ENCODE measurements at regions not wholly inside any gene's neighbourhood (a gene's known extent, or its start where the extent isn't known, plus 50 kb on each side); places are given as distances from the start of the nearest gene placed in this dataset.

DNA sequence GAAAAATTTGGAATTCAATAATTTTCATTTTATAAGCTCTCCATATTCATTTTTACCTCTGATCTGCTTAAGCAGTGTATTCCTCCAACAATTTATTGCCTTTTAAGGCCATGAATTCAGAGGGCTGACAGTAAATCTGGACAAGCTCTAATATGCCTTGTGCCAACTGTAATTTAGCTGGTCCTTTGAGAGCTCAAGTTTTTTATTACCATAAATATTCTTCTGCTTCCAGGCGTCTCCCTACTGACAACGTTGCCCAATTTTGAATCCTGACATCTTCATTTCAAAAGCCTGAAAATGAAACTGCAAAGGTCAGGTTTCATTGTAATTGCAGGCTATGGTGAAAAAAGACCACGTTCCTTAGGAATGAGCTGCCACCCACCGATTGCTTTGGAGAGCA is 95.8 kb upstream of the GEMIN8 start:
- ChIA-PET POLR2A (no interaction called here), CTCF (no interaction called here)
- DNase-seq (ENCODE audit: low read depth, low spot score), result no peak
- H3K4me3 ChIP-seq (ENCODE audit: low read depth, low read length), result no peak overlapping the region
- TF ChIP-seq, protein P1, sequence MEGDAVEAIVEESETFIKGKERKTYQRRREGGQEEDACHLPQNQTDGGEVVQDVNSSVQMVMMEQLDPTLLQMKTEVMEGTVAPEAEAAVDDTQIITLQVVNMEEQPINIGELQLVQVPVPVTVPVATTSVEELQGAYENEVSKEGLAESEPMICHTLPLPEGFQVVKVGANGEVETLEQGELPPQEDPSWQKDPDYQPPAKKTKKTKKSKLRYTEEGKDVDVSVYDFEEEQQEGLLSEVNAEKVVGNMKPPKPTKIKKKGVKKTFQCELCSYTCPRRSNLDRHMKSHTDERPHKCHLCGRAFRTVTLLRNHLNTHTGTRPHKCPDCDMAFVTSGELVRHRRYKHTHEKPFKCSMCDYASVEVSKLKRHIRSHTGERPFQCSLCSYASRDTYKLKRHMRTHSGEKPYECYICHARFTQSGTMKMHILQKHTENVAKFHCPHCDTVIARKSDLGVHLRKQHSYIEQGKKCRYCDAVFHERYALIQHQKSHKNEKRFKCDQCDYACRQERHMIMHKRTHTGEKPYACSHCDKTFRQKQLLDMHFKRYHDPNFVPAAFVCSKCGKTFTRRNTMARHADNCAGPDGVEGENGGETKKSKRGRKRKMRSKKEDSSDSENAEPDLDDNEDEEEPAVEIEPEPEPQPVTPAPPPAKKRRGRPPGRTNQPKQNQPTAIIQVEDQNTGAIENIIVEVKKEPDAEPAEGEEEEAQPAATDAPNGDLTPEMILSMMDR (IDR thresholded peaks at IDR 0.05; ENCODE audit: insufficient read depth, low read length, missing control alignments), result no peak

DNA sequence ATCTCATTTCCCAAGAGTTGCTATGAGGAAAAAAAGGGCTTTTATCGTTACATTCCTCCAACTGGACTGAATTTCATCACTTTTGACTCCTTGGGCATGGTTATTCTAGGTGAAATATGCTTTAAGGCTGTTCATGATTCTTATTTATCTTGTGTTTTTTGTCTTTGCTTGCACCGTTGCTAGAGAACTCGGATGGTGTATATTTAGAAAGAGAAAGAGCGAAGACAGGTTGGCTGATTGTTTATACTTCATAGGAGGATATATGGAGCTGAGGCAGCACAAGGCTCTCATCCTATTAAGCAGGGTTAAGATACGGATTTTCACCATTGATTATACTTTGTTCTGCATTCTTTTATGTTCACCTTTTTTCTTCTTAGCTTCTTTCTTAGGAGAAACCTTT is 94.9 kb upstream of the GEMIN8 start:
- CTCF ChIA-PET, result no interaction called here

DNA sequence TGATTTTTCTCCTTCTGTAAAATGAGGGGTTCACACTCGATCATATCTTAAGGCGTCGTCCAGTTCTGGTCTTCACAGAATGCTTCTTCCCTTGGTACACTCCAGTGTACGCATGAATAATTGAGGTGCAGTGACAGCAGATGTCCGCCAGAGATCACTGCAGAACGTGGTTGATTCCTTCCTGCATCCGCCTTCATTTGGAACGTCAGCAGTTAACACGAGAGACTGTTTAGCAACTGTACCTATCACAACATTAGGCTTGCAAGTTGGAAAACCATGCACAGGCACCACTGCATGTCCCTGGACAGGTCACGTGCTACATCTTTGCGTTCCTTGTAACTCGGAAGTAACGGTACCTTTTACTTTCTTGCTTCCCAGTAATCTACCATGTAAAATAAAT is 66.0 kb upstream of the GEMIN8 start:
- ChIA-PET CTCF (interaction anchor here (0.6 to 4.1 kb wide), 6 partner anchors 433 to 1145 kb away, joined by 3 to 17 read pairs (median 4); partner anchors contain the start of gene GLRA2), POLR2A (no interaction called here)
- TF ChIP-seq, protein P1 (IDR thresholded peaks at IDR 0.05; ENCODE audit: insufficient read depth, low read length, missing control alignments), result peak; percentile 63
- DNase-seq (ENCODE audit: low read depth, low spot score), result no peak
- H3K4me3 ChIP-seq (ENCODE audit: low read depth, low read length), result no peak overlapping the region

More for the DNA sequence above, 94.9 kb upstream of the GEMIN8 start:
- no peak for DNase-seq (ENCODE audit: low read depth, low spot score)
- POLR2A ChIA-PET, result no interaction called here
- TF ChIP-seq, protein P1 (IDR thresholded peaks at IDR 0.05; ENCODE audit: insufficient read depth, low read length, missing control alignments), result no peak
- H3K4me3 ChIP-seq (ENCODE audit: low read depth, low read length), result no peak overlapping the region

DNA sequence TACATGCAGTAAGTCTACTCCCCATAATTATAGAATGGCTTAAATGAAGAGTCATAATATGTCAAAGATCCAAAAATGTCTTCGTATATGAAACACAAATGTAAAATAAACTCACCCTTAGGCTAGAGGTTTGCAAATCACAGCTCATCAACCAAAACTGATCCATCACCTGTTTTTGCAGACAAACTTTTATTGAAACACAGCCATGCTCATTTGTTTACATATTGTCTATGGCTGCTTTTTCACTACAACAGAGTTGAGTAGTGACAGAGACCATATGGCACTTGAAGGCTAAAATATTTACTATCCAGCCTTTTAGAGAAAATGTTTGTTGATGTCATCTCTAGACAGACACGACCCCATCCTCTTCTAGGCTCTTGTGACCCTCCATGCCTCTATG is 64.5 kb upstream of the GEMIN8 start:
- ChIA-PET POLR2A (no interaction called here), CTCF (interaction anchor here (1.0 to 4.1 kb wide), 3 partner anchors 1050 to 1150 kb away, joined by 3 to 17 read pairs (median 5); no protein-coding TSS in a partner anchor)
- no peak for DNase-seq (ENCODE audit: low read depth, low spot score)
- TF ChIP-seq, protein P1 (IDR thresholded peaks at IDR 0.05; ENCODE audit: insufficient read depth, low read length, missing control alignments), result no peak
- H3K4me3 ChIP-seq (ENCODE audit: low read depth, low read length), result no peak overlapping the region

DNA sequence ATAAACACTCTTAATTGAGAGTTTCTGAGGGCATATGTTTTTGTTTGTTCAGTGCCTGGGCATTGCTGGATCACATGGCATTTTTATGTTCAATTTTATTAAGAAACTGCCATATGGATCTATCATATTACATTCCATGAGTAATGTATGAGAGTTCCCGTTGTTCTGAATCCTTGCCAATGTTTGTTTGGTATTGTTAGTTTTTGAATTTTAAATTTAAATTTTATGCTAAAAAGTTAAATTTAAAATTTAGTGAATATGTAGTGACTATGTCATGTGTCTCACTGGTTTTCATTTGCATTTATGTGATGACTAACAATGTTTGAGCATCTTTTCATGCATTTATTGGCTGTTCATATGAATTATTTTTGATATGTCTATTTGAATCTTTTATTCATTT is 54.8 kb upstream of the GEMIN8 start:
- ChIA-PET CTCF (no interaction called here), POLR2A (no interaction called here)
- TF ChIP-seq, protein P1 (IDR thresholded peaks at IDR 0.05; ENCODE audit: insufficient read depth, low read length, missing control alignments), result no peak

DNA sequence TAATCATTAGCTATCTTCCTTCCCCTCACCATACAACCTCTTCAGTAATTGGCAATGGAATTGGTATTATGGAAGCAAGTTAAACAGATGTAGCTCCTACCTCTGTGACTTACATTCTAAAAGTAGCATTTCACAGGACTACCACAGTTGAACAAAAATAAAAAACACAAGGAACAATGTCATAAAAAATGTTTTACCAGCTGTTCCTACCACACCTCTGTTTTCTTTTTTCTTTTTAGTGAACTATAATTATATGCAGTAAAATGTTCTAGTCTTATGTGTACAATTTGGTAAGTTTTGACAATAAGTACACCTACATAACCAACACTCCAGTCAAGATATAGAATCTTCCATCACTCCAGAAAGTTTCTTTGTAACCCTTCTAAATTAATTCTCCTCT is 54.1 kb upstream of the GEMIN8 start:
- DNase-seq (ENCODE audit: low read depth, low spot score), result no peak
- TF ChIP-seq, protein P1 (IDR thresholded peaks at IDR 0.05; ENCODE audit: insufficient read depth, low read length, missing control alignments), result no peak
- POLR2A ChIA-PET, result no interaction called here
- H3K4me3 ChIP-seq (ENCODE audit: low read depth, low read length), result no peak overlapping the region
- CTCF ChIA-PET, result no interaction called here

More for the DNA sequence above, 54.8 kb upstream of the GEMIN8 start:
- DNase-seq (ENCODE audit: low read depth, low spot score), result no peak
- H3K4me3 ChIP-seq (ENCODE audit: low read depth, low read length), result no peak overlapping the region
